ENCODE measurements at regions not wholly inside any gene's neighbourhood (a gene's known extent, or its start where the extent isn't known, plus 50 kb on each side); places are given as distances from the start of the nearest gene placed in this dataset.

GRCh38 chr16:85337910-85338637, 225.8 kb upstream of the CIBAR2 start:
- DNase-seq (ENCODE audit: low read depth in 2 of 2, low spot score in 1 of 2), result no peak

DNA sequence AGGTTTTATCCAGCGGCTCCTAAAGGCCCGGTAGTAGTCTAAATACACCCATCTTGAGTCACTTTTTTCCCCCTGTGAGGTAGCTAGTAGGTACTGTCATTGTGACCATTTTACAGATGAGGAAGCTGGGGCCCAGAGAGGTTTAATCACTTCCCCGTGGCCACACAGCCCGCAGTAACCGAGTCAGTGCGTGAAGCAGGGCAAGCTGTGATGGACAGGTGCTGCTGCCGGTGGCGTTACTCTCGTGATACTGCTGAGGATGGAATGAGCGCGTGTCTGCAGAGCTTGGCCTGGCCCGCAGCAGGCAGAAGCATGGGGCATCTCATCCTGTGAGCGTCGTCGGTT, 226.3 kb upstream of the CIBAR2 start:
- DNase-seq (ENCODE audit: low read depth in 2 of 2, low spot score in 1 of 2), result no peak

DNA sequence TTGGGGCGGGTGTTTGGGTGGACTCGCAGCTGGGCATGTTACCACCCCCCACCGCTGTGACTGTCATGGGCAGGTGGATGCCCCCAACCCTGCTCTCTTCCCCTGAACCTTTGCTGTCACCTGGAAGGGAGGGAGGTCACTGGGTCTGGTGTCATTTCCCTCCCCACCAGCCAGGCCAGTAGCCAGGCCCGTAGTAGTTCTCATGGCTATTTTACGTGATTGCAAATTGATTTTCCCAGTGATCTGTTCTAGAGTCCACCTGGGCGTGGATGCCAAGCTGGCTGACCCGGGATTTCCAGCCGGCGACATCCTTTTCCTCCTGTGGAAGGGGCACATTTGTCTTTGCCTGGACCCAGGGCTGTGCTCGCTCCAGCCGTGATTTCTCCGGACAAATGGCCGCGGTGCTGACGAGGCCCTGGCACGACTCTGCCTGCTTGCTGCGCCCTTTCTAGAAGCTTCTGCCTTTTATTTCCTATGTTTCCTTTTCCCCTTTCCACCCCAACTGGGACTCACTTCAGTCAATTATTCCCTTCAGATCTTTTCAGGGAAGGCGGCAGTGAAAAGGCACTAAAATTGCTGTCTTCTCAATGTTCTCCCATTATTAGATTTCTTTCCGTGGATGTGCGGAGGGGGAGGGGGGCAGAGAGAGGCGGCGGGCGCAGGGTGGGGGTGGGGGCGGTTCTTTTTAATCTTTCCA, 226.9 kb upstream of the CIBAR2 start:
- no peak for DNase-seq (ENCODE audit: low read depth in 2 of 2, low spot score in 1 of 2)

- DNase-seq (ENCODE audit: low read depth in 2 of 2, low spot score in 1 of 2), result no peak
Observed at GRCh38 chr16:85341972-85342695, 229.9 kb upstream of the CIBAR2 start.

GRCh38 chr16:85344502-85345128, 232.3 kb upstream of the CIBAR2 start:
- DNase-seq (ENCODE audit: low read depth in 2 of 2, low spot score in 1 of 2), result no peak

DNA sequence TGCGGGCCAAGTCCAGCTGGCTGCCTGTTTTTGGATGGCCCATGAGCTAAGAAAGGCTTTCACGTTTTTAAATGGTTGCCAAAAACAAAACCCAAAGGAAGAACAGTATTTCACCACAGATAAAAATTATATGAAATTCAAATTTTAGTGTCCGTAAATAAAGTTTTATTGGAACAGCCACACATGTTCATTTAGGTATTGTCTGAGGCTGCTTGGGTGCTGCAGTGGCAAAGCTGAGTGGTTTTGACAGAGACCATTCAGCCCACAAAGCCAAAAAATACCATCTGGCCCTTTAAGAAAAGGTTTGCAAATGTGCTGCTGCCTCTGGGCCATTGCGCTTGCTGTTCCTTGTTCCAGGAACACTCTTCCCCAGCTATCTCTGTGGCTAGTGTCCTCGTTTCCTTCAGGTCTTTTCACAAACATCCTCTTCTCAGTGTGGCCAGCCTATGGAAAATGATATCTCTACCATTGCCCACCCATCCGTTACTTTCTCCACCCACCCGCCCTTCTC, 232.9 kb upstream of the CIBAR2 start:
- DNase-seq (ENCODE audit: low read depth in 2 of 2, low spot score in 1 of 2), result no peak

- no peak for DNase-seq (ENCODE audit: low read depth in 2 of 2, low spot score in 1 of 2)
Observed at GRCh38 chr16:85346404-85347212, 234.3 kb upstream of the CIBAR2 start.

GRCh38 chr16:85347213-85347591, 234.9 kb upstream of the CIBAR2 start:
- DNase-seq (ENCODE audit: low read depth in 2 of 2, low spot score in 1 of 2), result no peak

GRCh38 chr16:85348065-85348840, 236.0 kb upstream of the CIBAR2 start:
- DNase-seq (ENCODE audit: low read depth in 2 of 2, low spot score in 1 of 2), result no peak

GRCh38 chr16:85348911-85349334, 236.7 kb upstream of the CIBAR2 start:
- DNase-seq (ENCODE audit: low read depth in 2 of 2, low spot score in 1 of 2), result no peak

DNA sequence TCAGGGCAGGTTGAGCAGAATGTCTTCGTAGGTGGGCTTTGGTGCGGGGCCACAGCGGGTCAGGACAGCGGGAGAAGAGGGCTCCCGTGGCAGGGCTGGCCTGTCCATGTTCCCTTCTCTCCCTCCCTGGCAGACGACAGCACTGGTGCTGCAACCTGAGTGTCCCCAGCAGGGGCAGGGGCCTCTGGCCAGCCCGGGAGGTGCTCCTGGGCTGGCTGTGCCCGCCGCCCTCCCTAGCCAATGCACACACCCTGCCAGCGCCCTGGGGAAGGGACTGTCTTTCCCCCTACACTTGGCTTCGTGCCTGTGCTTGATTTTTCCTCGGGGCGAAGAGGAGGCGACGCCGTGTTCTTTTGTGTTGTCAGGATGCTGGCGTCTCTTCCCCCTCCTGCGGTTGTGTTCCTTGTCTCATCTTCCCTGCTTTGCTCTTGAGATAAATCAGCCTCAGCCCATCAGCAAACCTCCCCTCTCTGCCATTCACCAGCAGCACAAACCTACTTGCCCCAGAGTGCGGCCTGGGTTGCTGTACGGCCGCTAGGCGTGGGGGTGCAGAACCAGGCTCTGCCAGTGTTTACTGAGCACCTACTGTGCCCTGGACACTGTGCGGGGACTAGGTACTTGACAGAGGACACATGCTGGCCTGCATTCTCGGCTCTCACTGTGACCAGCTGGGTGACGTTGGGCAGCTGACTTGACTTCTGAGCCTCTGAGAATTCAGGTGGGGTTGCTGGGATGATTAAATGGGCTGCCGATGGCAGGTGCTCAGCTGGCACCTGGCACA, 237.3 kb upstream of the CIBAR2 start:
- DNase-seq (ENCODE audit: low read depth in 2 of 2, low spot score in 1 of 2), result no peak

GRCh38 chr16:85350146-85350728, 238.0 kb upstream of the CIBAR2 start:
- DNase-seq (ENCODE audit: low read depth in 2 of 2, low spot score in 1 of 2), result no peak

DNA sequence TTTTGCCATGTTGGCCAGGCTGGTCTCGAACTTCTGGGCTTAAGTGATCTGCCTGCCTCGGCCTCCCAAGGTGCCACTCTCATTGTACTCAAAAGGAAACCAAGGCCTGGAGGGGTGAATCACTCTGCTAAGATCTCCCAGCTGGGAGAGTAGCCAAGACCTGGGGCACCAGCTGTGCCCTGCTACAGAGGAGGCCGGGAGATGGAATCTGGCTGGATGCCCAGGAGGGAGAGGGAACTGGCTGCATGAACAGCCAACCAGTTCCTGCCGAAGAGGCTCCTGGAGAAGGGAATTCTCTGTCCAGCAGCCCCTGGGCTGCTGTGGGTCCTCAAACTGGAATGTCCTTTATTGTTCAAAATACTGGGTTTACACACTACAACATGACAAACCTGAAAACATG, 238.7 kb upstream of the CIBAR2 start:
- DNase-seq (ENCODE audit: low read depth in 2 of 2, low spot score in 1 of 2), result no peak

DNA sequence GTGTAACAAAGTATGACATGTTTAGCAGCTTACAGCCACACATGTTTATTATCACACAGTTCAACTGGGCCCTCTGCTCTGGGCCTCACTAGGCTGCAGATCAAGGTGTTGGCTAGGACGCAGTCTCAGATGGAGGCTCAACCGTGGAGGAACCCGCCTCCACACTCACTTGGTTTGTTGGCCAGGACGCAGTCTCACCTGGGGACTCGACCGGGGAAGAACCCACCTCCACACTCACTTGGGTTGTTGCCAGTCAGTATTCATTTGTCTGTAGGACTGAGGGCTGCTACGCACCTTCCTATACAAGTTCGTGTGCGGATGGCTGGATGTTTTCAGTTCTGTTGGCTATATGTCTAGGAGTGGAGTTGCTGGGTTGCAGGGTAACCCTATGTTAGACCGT, 240.7 kb upstream of the CIBAR2 start:
- DNase-seq (ENCODE audit: low read depth in 2 of 2, low spot score in 1 of 2), result no peak

- DNase-seq (ENCODE audit: low read depth in 2 of 2, low spot score in 1 of 2), result no peak
Observed at GRCh38 chr16:85353839-85354685, 241.8 kb upstream of the CIBAR2 start.

DNA sequence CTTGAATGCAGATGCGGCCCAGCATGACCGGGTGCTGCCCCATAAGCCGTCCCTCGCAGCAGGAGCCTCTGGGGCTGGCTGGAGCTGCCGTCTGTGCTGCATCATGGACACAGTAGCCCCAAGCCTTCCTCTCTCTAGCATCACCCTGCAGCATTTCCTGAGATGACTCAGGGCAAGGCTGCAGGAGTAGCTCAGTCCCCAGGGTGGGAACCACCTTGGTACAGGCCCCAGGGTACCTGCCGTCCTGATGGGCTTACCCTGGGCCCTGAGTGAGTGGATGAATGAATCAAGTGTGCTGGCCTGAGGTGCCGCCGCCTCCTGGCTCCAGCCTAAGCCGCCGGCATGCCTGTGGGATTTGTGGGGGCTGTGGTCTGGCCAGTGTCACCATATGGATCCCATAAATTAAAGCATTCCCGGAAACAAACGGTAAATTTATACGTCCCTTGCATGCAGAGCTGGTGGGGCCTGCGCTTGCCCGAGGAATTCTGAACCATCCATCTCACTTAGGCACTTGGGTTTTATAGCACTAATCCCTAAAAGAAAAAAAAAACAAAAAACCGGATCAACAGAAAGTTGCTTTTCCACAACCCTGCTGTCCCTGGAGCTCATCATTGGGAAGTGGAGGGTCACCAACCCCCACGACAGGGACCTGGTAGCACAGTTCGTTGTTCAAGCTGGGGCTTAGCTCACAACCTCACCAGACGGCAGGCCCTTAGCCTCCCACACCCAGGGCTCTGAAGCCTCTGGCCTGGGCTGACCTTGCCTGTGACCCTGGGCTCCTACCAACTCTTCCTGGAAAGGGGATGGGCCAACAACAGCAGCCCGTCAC, 242.6 kb upstream of the CIBAR2 start:
- no peak for DNase-seq (ENCODE audit: low read depth in 2 of 2, low spot score in 1 of 2)

- DNase-seq (ENCODE audit: low read depth in 2 of 2, low spot score in 1 of 2), result no peak
Observed at GRCh38 chr16:85355515-85355837, 243.2 kb upstream of the CIBAR2 start.

All from stimulated activated CD8-positive, alpha-beta memory T cell treated with anti-CD3 and anti-CD28 coated beads, Interleukin-4, amount 100 ng/mL, for 4 hours (primary cell).